ENCODE measurements at regions not wholly inside any gene's neighbourhood (a gene's known extent, or its start where the extent isn't known, plus 50 kb on each side); places are given as distances from the start of the nearest gene placed in this dataset.

DNA sequence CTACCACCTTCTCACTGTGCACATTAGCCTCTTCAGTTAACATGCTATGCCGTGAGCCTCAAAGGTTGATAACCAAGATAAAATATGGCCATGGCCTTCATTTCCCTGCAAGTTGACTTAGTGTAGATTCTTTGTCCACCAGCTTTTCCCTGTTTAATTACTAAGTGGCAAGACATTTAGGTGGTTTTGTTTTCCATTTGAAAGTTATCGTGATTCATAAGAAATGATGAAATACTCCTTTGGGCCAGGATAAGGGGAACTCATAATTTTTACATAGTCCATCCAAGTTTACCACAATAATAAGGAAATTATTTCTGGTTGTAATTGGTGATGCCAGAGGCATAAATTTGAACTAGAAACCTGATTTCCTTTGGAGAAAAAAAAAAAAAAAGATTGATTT lies 609.6 kb downstream of the TAF11L14 start:
- no peaks in the 10 kb centered on the region for H3K36me3 ChIP-seq
- no peak overlapping the region for H3K27ac ChIP-seq
- no peaks in the 10 kb centered on the region for H3K27me3 ChIP-seq
- no peaks in the 10 kb centered on the region for H3K4me1 ChIP-seq
- DNase-seq: no peak
- no peaks in the 10 kb centered on the region for H3K9me3 ChIP-seq
- no peak for TF ChIP-seq CTCF (IDR thresholded peaks at IDR 0.05)
- no peak overlapping the region for H3K4me3 ChIP-seq

- no peak overlapping the region for H3K4me3 ChIP-seq
- no peaks in the 10 kb centered on the region for H3K9me3 ChIP-seq
- DNase-seq: no peak
- H3K27me3 ChIP-seq: no peaks in the 10 kb centered on the region
- H3K36me3 ChIP-seq: no peaks in the 10 kb centered on the region
- TF ChIP-seq POLR2A (IDR thresholded peaks at IDR 0.05) (no peak), CTCF (IDR thresholded peaks at IDR 0.05) (no peak)
- no peaks in the 10 kb centered on the region for H3K4me1 ChIP-seq
- no peak overlapping the region for H3K27ac ChIP-seq
Observed at GRCh38 chr5:18244309-18244708, 610.0 kb downstream of the TAF11L14 start.

DNA sequence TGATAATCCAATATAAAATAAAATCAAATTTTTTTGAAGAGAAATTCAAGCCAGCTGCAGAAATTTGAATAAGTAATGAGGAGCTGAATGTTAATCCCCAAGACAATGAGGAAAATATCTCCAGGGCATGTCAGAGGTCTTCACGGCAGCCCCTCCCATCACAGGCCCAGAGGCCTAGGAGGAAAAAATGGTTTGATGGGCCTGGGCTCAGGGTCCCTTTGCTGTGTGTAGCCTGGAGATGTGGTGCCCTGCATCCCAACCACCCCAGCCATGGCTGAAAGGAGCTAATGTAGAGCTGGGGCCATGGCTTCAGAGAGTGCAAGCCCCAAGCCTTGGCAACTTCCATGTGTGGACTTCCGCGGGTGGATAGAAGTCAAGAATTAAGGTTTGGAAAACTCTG lies 618.3 kb downstream of the TAF11L14 start:
- Histone ChIP-seq H3K4me3 (no peak overlapping the region), H3K9me3 (peaks cover 0 to 4% (median 0%) of the 10 kb centered on the region in 4 donors), H3K36me3 (no peaks in the 10 kb centered on the region), H3K27me3 (no peaks in the 10 kb centered on the region), H3K4me1 (no peaks in the 10 kb centered on the region), H3K27ac (no peak overlapping the region)
- no peak for TF ChIP-seq CTCF (IDR thresholded peaks at IDR 0.05)
- no peak for TF ChIP-seq POLR2A (IDR thresholded peaks at IDR 0.05)
- DNase-seq: no peak

GRCh38 chr5:18264126-18264882 lies 630.0 kb downstream of the TAF11L14 start:
- no peaks in the 10 kb centered on the region for H3K36me3 ChIP-seq
- no peak for DNase-seq
- H3K9me3 ChIP-seq: no peaks in the 10 kb centered on the region
- H3K27me3 ChIP-seq: no peaks in the 10 kb centered on the region
- no peak for TF ChIP-seq POLR2A (IDR thresholded peaks at IDR 0.05)
- TF ChIP-seq CTCF (IDR thresholded peaks at IDR 0.05): no peak
- H3K4me1 ChIP-seq: no peaks in the 10 kb centered on the region
- no peak overlapping the region for H3K27ac ChIP-seq
- no peak overlapping the region for H3K4me3 ChIP-seq

DNA sequence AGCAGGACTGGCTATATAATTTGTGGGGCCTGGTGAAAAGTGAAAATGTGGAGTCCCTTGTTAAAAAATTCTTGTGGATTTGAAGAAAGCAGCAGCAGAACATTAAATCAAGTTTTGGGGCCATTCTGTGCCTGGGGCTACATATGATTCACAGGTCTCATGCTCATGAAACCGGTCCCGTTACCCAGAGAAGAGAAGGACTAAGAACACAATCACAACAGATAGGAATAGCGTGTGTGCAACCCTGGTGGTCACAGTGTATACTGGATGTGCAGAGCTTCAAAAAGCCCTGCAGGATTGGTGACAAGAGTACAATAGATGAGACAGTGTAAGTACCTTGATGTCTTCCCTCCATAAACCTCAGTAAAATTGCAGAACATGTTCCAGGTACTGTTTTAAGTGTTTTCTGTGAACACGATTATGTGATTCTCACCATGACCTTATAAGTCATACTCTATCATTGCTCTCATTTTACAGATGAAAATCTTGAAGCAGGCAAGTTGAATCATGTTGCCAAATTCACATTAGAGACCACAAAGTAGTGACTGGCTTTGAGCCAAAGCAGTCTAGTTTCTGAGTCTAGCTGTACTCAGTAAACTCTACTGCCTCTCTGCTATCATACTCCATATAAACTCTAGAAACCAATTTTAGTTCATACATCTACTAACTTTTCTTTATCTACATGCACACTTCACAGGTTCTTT lies 636.5 kb downstream of the TAF11L14 start:
- Histone ChIP-seq H3K36me3 (no peaks in the 10 kb centered on the region), H3K4me1 (no peaks in the 10 kb centered on the region), H3K9me3 (no peaks in the 10 kb centered on the region), H3K27me3 (no peaks in the 10 kb centered on the region), H3K4me3 (no peak overlapping the region), H3K27ac (no peak overlapping the region)
- DNase-seq: no peak
- TF ChIP-seq POLR2A (IDR thresholded peaks at IDR 0.05) (no peak), CTCF (IDR thresholded peaks at IDR 0.05) (no peak)

All from Peyer's patch (tissue), 4 donors.